ENCODE measurements at regions not wholly inside any gene's neighbourhood (a gene's known extent, or its start where the extent isn't known, plus 50 kb on each side); places are given as distances from the start of the nearest gene placed in this dataset.

GRCh38 chr22:27008454-27008853 lies 351.1 kb downstream of the MIAT start:
- DNase-seq (ENCODE audit: low spot score): no peak
- Histone ChIP-seq H3K27me3 (replicated peaks; ENCODE audit: insufficient read depth) (no peaks in the 10 kb centered on the region), H3K4me3 (no peak overlapping the region), H3K27ac (no peak overlapping the region), H3K4me1 (replicated peaks) (no peaks in the 10 kb centered on the region), H3K9me3 (no peaks in the 10 kb centered on the region), H3K36me3 (no peaks in the 10 kb centered on the region)
- intact Hi-C loops (cut with DNase I): no loop called here
- TF ChIP-seq POLR2A (IDR thresholded peaks at IDR 0.05) (no peak), CTCF (IDR thresholded peaks at IDR 0.05) (no peak), POLR2AphosphoS5 (IDR thresholded peaks at IDR 0.05) (no peak)
- 100% methylated on average over 1 of the region's 1 CpG for WGBS

DNA sequence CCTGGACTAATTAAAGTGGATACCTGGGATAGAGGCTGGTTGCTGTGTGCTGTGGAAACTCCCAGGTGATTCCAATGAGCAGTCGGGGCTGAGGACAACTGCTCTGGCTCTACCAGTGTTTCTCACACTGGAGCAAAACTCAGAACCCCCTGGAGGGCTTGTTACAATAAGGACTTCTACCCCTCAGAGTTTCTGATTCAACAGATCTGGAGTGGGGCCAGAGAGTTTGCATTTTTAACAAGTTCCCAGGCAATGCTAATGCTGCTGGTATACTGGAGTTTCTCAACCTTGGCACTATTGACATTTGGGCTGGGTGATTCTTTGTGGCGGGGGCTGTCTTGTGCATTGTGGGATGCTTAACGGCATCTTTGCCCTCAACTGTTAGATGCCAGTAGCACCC lies 353.7 kb downstream of the MIAT start:
- no peaks in the 10 kb centered on the region for H3K4me1 ChIP-seq (replicated peaks)
- no peaks in the 10 kb centered on the region for H3K9me3 ChIP-seq
- DNase-seq (ENCODE audit: low spot score): no peak
- intact Hi-C loops (cut with DNase I): no loop called here
- H3K4me3 ChIP-seq: no peak overlapping the region
- no peaks in the 10 kb centered on the region for H3K36me3 ChIP-seq
- WGBS: 63% methylated on average over 3 of the region's 3 CpGs
- no peaks in the 10 kb centered on the region for H3K27me3 ChIP-seq (replicated peaks; ENCODE audit: insufficient read depth)
- no peak for TF ChIP-seq POLR2A (IDR thresholded peaks at IDR 0.05)
- H3K27ac ChIP-seq: no peak overlapping the region

DNA sequence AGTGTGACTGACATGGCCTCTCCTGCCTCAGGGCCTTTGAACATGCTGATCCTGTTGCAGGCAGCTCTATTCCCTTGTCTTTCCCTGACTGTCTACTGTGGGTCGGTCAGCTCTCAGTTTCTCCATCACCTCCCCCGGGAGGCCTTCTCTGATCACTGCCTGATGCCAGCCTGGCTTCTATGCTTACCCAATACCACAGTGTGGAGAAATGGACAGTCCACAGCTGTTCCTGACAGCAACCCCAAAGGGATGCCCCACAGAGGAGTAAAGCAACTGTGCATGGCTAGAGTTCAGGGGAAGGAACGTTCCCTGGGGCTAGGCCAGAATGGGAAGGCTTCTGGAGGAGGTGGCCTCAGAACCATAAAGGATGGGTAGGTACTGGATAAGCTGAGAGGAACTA lies 354.3 kb downstream of the MIAT start:
- H3K4me1 ChIP-seq (replicated peaks): no peaks in the 10 kb centered on the region
- no peaks in the 10 kb centered on the region for H3K36me3 ChIP-seq
- H3K9me3 ChIP-seq: no peaks in the 10 kb centered on the region
- WGBS: 81% methylated on average over 3 of the region's 3 CpGs
- no peak overlapping the region for H3K4me3 ChIP-seq
- intact Hi-C loops (cut with DNase I): no loop called here
- TF ChIP-seq POLR2AphosphoS5 (IDR thresholded peaks at IDR 0.05) (no peak), POLR2A (IDR thresholded peaks at IDR 0.05) (no peak), CTCF (IDR thresholded peaks at IDR 0.05) (no peak)
- H3K27ac ChIP-seq: no peak overlapping the region
- DNase-seq (ENCODE audit: low spot score): no peak
- H3K27me3 ChIP-seq (replicated peaks; ENCODE audit: insufficient read depth): no peaks in the 10 kb centered on the region

DNA sequence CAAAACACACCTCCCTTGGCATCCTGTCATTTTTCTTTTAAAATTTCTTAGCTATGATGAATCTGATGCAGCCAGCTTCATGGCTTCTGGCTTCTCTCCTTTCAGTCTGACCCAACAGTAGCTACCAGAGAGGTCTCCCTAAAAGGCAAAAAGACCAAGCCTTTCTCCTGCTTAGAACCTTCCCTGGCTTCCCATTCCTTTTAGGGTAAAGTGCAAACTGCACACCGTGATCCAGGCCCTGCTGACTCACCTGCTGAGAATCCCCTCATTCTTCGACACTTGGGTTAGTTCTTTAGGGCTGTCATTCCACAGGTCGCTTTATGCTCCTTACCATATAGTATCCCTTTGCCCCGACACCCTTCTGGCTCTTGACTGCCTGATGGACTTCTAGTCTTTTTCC lies 362.4 kb downstream of the MIAT start:
- Histone ChIP-seq H3K36me3 (no peaks in the 10 kb centered on the region), H3K4me3 (no peak overlapping the region), H3K9me3 (no peaks in the 10 kb centered on the region), H3K27me3 (replicated peaks; ENCODE audit: insufficient read depth) (no peaks in the 10 kb centered on the region), H3K27ac (no peak overlapping the region), H3K4me1 (replicated peaks) (no peaks in the 10 kb centered on the region)
- 53% methylated on average over 4 of the region's 4 CpGs for WGBS
- TF ChIP-seq POLR2AphosphoS5 (IDR thresholded peaks at IDR 0.05) (peak; percentile 27), POLR2A (IDR thresholded peaks at IDR 0.05) (no peak)
- intact Hi-C loops (cut with DNase I): no loop called here
- DNase-seq (ENCODE audit: low spot score): no peak

DNA sequence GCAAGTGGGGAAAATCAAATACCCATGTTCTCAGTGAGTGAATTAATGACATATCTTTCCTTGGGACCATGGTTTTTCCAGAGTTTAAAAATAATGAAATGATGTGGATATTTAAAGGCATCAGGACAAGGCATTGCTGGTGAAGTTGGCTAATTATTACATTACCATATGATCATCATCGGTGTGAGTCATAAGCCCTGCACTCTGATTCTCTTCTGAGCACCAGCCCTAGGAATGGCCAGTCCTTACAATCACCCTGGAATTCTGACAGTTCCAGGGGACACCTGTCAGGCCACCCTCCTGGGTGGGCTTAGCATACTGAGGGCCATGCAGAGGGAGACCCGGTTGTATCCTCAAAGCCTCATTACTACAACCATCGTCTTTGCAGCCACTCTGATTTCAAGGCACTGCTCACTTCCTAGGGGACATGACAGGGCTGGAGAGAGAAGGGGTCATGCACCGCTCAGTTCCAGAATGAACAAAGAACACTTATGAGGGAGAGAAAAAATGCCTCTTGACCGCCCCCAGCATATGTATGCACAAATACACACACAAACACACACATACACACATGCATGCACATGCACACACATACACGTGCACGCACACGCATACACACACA lies 365.0 kb downstream of the MIAT start:
- H3K36me3 ChIP-seq: no peaks in the 10 kb centered on the region
- H3K9me3 ChIP-seq: no peaks in the 10 kb centered on the region
- H3K27ac ChIP-seq: no peak overlapping the region
- 84% methylated on average over 8 of the region's 8 CpGs for whole genome bisulfite sequencing
- intact Hi-C loops (cut with DNase I): no loop called here
- H3K4me1 ChIP-seq (replicated peaks): no peaks in the 10 kb centered on the region
- DNase-seq (ENCODE audit: low spot score): no peak
- TF ChIP-seq POLR2A (IDR thresholded peaks at IDR 0.05): no peak
- TF ChIP-seq CTCF (IDR thresholded peaks at IDR 0.05): no peak
- no peak for TF ChIP-seq POLR2AphosphoS5 (IDR thresholded peaks at IDR 0.05)
- H3K27me3 ChIP-seq (replicated peaks; ENCODE audit: insufficient read depth): no peaks in the 10 kb centered on the region
- H3K4me3 ChIP-seq: no peak overlapping the region

DNA sequence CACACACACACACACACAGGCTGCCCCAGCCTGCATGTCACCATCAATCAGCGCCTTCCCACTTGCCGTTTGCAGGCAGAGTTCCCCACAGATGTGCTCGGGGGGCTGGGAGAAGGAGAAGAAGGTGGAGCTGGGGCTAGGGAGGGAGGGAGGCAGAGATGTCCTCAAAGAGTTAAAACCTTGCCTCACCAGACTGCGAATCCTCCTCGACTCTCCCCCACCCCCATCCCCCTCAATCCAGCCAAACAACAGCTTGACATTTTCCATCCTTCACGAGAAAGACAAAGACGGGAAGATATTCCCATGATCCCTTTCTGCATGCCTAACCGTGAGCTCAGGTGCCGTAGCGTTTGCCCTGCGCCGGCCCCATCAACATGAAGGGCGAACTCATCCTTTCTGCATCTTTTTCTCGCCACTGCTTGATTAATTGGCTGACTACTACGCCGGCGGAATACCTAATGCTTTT lies 365.5 kb downstream of the MIAT start:
- Histone ChIP-seq H3K4me1 (replicated peaks) (no peaks in the 10 kb centered on the region), H3K27me3 (replicated peaks; ENCODE audit: insufficient read depth) (no peaks in the 10 kb centered on the region), H3K36me3 (no peaks in the 10 kb centered on the region), H3K9me3 (no peaks in the 10 kb centered on the region), H3K27ac (no peak overlapping the region), H3K4me3 (no peak overlapping the region)
- intact Hi-C loops (cut with DNase I): no loop called here
- whole genome bisulfite sequencing: 49% methylated on average over 17 of the region's 17 CpGs
- TF ChIP-seq CTCF (IDR thresholded peaks at IDR 0.05) (no peak), POLR2A (IDR thresholded peaks at IDR 0.05) (no peak), POLR2AphosphoS5 (IDR thresholded peaks at IDR 0.05) (no peak)
- no peak for DNase-seq (ENCODE audit: low spot score)

All from prostate gland (tissue), 2 donors.